Activated CD4-positive, alpha-beta T cell treated with anti-CD3 and anti-CD28 coated beads for 36 hours (primary cell): ENCODE measurements at regions not wholly inside any gene's neighbourhood (a gene's known extent, or its start where the extent isn't known, plus 50 kb on each side); places are given as distances from the start of the nearest gene placed in this dataset.

Experiments
- ATAC-seq: fragments of 200-7000 bp; cut with Tn5 transposase; one replicate; pipeline ENCODE4 v1.10.0; 2021; ENCODE audit warnings: mild to moderate bottlenecking, moderate library complexity
- CTCF ChIA-PET: fragments of 350-600 bp; sonication (Branson Sonifier 250); formaldehyde crosslinking; loops from one replicate; lab custom pipeline; 2021; ENCODE audit warnings: antibody characterized with exemption; lab: Charles Lee
- POLR2A ChIA-PET: fragments of 350-600 bp; sonication (Branson Sonifier 250); formaldehyde crosslinking; loops from one replicate; lab custom pipeline; 2021; ENCODE audit warnings: antibody characterized with exemption, inconsistent platforms; lab: Charles Lee
- DNase-seq: peaks from one replicate; pipeline ENCODE4 v3.0.0-alpha.2; 2020
- H3K27ac Mint-ChIP-seq: one replicate; pipeline ENCODE4 v1.8.0; 2021; ENCODE audit warnings: mixed read lengths
- H3K27me3 Mint-ChIP-seq: one replicate; pipeline ENCODE4 v1.8.0; 2021; ENCODE audit warnings: mixed read lengths
- H3K36me3 Mint-ChIP-seq: one replicate; pipeline ENCODE4 v1.8.0; 2021; ENCODE audit warnings: low read depth, mixed read lengths
- H3K4me1 Mint-ChIP-seq: one replicate; pipeline ENCODE4 v1.8.0; 2021; ENCODE audit warnings: mixed read lengths
- H3K4me3 Mint-ChIP-seq: one replicate; pipeline ENCODE4 v1.8.0; 2021; ENCODE audit warnings: mild to moderate bottlenecking, moderate library complexity, mixed read lengths
- H3K9me3 Mint-ChIP-seq: one replicate; pipeline ENCODE4 v1.8.0; 2021; ENCODE audit warnings: low read depth, mixed read lengths
- intact Hi-C, 2 experiments: fragments of 100-400 bp; cut with DNase I in 1 of 2; cut with micrococcal nuclease in 1 of 2; formaldehyde crosslinking; loops; one replicate each; pipeline versions ENCODE4 v1.14.2 to v1.15.1; 2022 to 2024; cut with DNase I, micrococcal nuclease

DNA sequence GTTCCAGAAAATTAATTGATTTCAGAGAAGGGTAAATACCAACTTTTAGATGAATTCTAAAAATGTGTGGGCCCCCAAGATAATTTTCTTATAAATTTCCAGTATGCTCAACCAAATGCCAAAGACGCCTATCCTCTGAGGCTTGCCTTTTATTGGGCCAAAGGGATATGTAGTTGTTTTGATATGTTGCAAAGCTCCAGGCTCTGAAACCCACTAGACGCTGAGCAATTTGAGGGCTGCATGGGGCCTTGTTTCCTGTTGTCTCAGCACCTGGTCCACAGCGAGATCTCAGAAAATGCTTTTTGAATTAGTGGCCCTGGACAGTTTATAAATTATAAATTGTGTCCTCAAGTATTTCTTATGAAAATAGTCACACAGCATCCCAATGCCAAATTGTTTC is 397.2 kb downstream of the SAMD5 start:
- CTCF ChIA-PET: no interaction called here
- H3K4me3 Mint-ChIP-seq: no peak overlapping the region
- intact Hi-C loops: no loop called here
- POLR2A ChIA-PET: no interaction called here
- H3K27ac Mint-ChIP-seq: no peak overlapping the region
- no peaks in the 10 kb centered on the region for H3K9me3 Mint-ChIP-seq
- H3K27me3 Mint-ChIP-seq: no peaks in the 10 kb centered on the region
- ATAC-seq (no peak), DNase-seq (no peak)
- no peaks in the 10 kb centered on the region for H3K4me1 Mint-ChIP-seq
- no peaks in the 10 kb centered on the region for H3K36me3 Mint-ChIP-seq

DNA sequence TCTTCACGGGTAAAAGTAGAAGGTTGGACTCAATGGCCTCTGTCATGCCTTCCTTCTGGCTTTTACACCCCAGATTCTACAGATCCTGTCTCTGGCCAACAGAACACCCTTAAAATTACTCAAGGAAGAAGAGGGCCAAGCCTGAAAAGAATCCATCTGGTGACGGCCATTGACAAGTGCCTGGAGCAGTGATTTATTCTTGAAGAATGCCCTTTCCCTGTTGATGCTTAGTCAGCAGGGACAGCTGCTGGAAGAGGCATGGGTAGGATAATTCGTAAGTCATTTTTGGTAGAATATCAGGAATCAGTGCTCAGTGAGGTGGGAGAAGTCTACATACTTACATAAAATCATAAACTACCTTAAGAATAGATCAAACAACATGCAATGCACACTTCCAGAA is 397.9 kb downstream of the SAMD5 start:
- no peaks in the 10 kb centered on the region for H3K9me3 Mint-ChIP-seq
- intact Hi-C loops: no loop called here
- ChIA-PET POLR2A (no interaction called here), CTCF (no interaction called here)
- no peak overlapping the region for H3K4me3 Mint-ChIP-seq
- H3K36me3 Mint-ChIP-seq: no peaks in the 10 kb centered on the region
- DNase-seq (no peak), ATAC-seq (no peak)
- H3K27ac Mint-ChIP-seq: no peak overlapping the region
- no peaks in the 10 kb centered on the region for H3K27me3 Mint-ChIP-seq
- H3K4me1 Mint-ChIP-seq: no peaks in the 10 kb centered on the region

DNA sequence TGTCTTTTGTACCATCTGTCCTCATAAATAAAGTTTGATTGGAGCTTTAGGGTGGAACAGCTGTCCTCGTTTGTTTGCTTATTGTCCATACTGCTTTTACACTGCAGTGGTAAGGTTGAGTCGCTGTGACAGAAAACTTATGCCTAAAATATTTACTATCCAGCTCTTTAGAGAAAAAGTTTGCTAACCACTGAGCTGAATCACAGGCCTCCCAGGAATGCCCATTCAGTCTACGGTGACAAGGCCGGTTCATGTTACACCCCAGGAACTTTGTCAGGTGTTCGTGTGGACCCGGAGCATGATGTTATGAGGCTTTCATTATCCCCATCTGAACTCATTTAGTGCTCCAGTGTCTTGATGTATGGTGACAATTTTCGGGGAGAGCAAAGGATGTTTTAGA is 401.1 kb downstream of the SAMD5 start:
- H3K9me3 Mint-ChIP-seq: no peaks in the 10 kb centered on the region
- H3K27me3 Mint-ChIP-seq: no peaks in the 10 kb centered on the region
- H3K4me1 Mint-ChIP-seq: no peaks in the 10 kb centered on the region
- no peak overlapping the region for H3K27ac Mint-ChIP-seq
- no peaks in the 10 kb centered on the region for H3K36me3 Mint-ChIP-seq
- no peak overlapping the region for H3K4me3 Mint-ChIP-seq
- POLR2A ChIA-PET: no interaction called here
- DNase-seq: no peak
- no peak for ATAC-seq
- intact Hi-C loops: no loop called here
- CTCF ChIA-PET: no interaction called here

DNA sequence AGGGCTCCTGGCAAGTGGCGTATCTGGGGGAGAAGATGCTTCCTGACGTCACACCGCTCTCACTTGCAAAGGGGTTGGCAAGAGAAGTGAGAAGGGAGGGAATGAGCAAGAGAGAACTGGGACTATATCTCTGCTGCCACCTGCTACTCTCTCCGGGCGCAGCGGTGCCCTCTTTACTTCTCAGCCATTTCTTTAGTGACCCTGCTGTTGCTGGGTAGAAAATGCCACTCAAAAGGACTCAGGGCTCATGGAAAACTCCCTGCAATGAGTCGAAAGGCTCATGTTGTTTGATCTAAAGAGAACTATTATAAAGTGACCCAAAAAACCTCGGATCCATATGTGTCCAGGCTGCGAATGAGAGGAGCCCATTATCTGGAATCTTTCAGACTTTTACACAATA is 401.8 kb downstream of the SAMD5 start:
- Mint-ChIP-seq H3K27ac (no peak overlapping the region), H3K4me1 (no peaks in the 10 kb centered on the region), H3K4me3 (no peak overlapping the region), H3K36me3 (no peaks in the 10 kb centered on the region), H3K27me3 (no peaks in the 10 kb centered on the region), H3K9me3 (no peaks in the 10 kb centered on the region)
- ATAC-seq: no peak
- intact Hi-C loops: no loop called here
- POLR2A ChIA-PET: no interaction called here
- no peak for DNase-seq
- CTCF ChIA-PET: no interaction called here

DNA sequence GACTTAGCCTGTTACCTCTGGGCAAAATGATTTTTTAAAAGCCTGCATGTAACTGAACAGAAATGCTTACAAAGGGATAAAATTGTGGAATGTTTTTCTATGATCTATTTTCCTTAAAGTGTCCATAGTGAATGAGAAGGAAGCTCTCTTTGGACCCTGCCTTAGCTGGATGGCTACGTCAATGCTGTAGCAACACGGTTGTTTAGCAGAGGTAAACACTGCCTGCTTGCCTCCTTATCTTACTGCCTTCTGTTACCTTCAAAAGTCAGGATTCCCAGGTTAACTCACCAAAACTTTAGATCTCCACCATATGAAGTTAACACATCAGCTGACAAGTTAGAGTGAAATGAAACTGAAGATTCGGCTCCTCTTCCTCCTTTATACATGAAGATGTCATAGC is 402.6 kb downstream of the SAMD5 start:
- no peaks in the 10 kb centered on the region for H3K27me3 Mint-ChIP-seq
- ChIA-PET POLR2A (no interaction called here), CTCF (no interaction called here)
- H3K27ac Mint-ChIP-seq: no peak overlapping the region
- DNase-seq: no peak
- no peak overlapping the region for H3K4me3 Mint-ChIP-seq
- H3K9me3 Mint-ChIP-seq: no peaks in the 10 kb centered on the region
- ATAC-seq: no peak
- H3K4me1 Mint-ChIP-seq: no peaks in the 10 kb centered on the region
- intact Hi-C loops: no loop called here
- H3K36me3 Mint-ChIP-seq: no peaks in the 10 kb centered on the region

DNA sequence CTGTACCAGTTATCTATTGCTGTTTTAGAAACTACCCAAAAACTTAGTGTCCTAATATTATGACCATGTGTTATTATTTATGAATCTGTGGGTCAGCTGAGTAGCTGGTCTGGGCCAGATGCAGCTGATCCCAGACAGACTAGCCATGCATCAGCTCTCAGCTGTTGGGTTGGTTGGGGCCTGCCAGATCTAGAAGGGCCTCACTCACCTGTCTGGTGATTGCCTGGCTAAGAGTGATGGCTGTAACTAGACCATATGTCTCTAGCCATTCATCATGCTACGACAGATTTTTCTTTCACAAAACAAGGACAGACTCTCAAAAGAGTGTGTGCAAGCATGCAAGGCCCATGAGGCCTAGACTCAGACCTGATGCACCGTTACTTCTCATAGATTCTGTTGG is 403.2 kb downstream of the SAMD5 start:
- ChIA-PET POLR2A (no interaction called here), CTCF (no interaction called here)
- no peak overlapping the region for H3K4me3 Mint-ChIP-seq
- no peak for DNase-seq
- no peaks in the 10 kb centered on the region for H3K9me3 Mint-ChIP-seq
- intact Hi-C loops: no loop called here
- no peaks in the 10 kb centered on the region for H3K36me3 Mint-ChIP-seq
- ATAC-seq: no peak
- no peaks in the 10 kb centered on the region for H3K4me1 Mint-ChIP-seq
- no peak overlapping the region for H3K27ac Mint-ChIP-seq
- H3K27me3 Mint-ChIP-seq: no peaks in the 10 kb centered on the region

DNA sequence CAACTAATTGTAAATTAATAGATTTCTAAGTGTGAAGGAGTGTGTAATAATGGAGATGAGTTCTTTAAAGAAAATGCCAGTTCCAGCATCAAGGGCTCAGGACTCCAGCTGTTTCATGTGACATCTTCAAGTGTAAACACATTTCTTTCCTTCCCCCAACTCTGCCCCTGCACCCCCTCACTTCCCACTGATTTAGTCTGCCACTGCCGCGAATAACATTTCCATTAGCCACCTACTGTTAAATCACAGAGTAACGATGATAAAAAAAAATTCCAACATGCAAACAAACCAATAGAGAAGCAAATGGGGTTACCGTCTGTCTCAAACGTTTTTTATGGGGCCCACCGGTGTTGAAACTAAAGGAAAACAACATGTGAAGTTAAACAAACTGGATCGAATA is 414.3 kb downstream of the SAMD5 start:
- Mint-ChIP-seq H3K4me1 (no peaks in the 10 kb centered on the region), H3K27me3 (no peaks in the 10 kb centered on the region), H3K4me3 (no peak overlapping the region), H3K36me3 (no peaks in the 10 kb centered on the region), H3K9me3 (peaks cover 6% of the 10 kb centered on the region), H3K27ac (no peak overlapping the region)
- ChIA-PET CTCF (no interaction called here), POLR2A (no interaction called here)
- DNase-seq (no peak), ATAC-seq (no peak)
- intact Hi-C loops: no loop called here

DNA sequence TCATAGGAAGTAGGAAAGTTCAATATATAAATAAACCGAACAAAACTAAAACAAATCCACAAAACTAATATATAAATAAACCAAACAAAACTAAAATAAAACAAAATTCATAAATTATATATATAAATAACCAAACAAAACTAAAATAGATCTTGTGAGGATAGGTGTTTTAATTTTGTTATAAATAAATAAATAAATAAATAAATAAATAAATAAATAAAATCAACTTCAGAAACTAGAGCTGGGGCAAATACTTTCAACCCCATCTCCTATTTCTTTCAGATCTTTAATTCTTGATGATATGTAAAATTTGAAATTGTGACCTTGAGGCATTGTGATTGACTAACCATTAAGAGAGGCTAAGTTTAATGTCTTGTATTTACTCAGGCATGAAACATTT is 416.1 kb downstream of the SAMD5 start:
- H3K4me3 Mint-ChIP-seq: no peak overlapping the region
- H3K4me1 Mint-ChIP-seq: no peaks in the 10 kb centered on the region

DNA sequence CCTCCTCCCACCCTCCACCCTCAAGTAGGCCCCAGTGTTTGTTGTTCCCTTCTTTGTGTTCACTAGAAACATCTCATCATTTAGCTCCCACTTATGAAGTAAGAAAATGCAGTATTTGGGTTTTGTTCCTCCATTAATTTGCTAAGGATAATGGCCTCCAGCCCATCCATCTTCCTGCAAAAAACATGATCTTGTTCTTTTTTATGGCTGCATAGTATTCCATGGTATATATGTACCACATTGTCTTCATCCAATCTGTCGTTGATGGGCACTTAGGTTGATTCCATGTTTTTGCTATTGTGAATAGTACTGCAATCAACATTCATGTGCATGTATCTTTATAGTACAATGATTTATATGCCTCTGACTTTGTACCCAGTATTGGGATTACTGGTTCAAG is 416.8 kb upstream of the SASH1 start:
- ATAC-seq (no peak), DNase-seq (no peak)
- intact Hi-C loops: no loop called here
- H3K4me1 Mint-ChIP-seq: no peaks in the 10 kb centered on the region
- no peaks in the 10 kb centered on the region for H3K36me3 Mint-ChIP-seq
- no peak overlapping the region for H3K27ac Mint-ChIP-seq
- H3K27me3 Mint-ChIP-seq: no peaks in the 10 kb centered on the region
- no peak overlapping the region for H3K4me3 Mint-ChIP-seq
- POLR2A ChIA-PET: no interaction called here
- CTCF ChIA-PET: no interaction called here
- H3K9me3 Mint-ChIP-seq: peaks cover 9% of the 10 kb centered on the region

More for the DNA sequence above, 416.1 kb downstream of the SAMD5 start:
- no peak for DNase-seq
- ChIA-PET CTCF (no interaction called here), POLR2A (no interaction called here)
- intact Hi-C loops: no loop called here
- ATAC-seq: no peak
- Mint-ChIP-seq H3K27ac (no peak overlapping the region), H3K27me3 (no peaks in the 10 kb centered on the region), H3K36me3 (no peaks in the 10 kb centered on the region), H3K9me3 (peaks cover 9% of the 10 kb centered on the region)

DNA sequence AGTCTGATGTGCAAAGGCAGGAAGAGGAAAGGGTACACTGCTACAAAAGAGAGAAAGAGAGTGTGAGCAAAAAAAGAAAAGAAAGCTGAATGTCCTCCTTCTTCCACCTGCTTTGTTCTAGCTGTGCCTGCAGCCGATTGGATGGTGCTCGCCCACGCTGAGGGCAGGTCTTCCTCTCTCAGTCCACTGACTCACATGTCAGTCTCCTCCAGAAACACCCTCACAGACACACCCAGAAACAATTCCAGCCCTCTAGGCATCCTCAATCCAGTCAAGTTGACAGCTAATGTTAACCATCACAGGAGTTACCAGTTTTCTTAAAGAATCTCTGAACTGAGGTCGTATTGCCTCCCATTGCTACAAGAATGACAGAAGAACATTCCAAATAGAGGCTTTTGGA is 411.9 kb upstream of the SASH1 start:
- POLR2A ChIA-PET: no interaction called here
- CTCF ChIA-PET: no interaction called here
- Mint-ChIP-seq H3K27me3 (no peaks in the 10 kb centered on the region), H3K27ac (no peak overlapping the region), H3K36me3 (no peaks in the 10 kb centered on the region), H3K4me3 (no peak overlapping the region), H3K4me1 (no peaks in the 10 kb centered on the region), H3K9me3 (peaks cover 9% of the 10 kb centered on the region)
- no peak for DNase-seq
- no peak for ATAC-seq
- intact Hi-C loops: no loop called here

DNA sequence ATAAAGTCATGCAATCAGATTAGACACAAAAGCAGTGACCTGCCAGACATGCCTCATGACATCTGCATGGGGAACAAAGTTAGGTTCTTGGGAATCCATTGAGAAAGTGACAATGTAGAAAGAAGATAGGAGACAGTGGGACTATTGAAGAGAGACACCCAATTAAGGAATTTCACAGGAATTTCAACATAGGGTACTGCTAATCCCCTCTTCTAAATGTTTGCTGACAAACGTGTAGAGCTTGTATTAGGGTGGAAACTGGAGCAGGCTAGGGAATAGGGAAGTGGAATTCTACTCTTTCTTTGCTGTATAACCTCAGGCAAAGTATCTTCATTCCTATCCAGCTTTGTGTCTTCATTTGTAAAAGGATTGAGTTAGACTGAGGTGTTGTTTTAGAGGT is 409.4 kb upstream of the SASH1 start:
- Mint-ChIP-seq H3K9me3 (peaks cover 6% of the 10 kb centered on the region), H3K27me3 (no peaks in the 10 kb centered on the region), H3K4me3 (no peak overlapping the region), H3K27ac (no peak overlapping the region), H3K36me3 (no peaks in the 10 kb centered on the region), H3K4me1 (no peaks in the 10 kb centered on the region)
- CTCF ChIA-PET: no interaction called here
- DNase-seq (no peak), ATAC-seq (no peak)
- intact Hi-C loops: no loop called here
- POLR2A ChIA-PET: no interaction called here

DNA sequence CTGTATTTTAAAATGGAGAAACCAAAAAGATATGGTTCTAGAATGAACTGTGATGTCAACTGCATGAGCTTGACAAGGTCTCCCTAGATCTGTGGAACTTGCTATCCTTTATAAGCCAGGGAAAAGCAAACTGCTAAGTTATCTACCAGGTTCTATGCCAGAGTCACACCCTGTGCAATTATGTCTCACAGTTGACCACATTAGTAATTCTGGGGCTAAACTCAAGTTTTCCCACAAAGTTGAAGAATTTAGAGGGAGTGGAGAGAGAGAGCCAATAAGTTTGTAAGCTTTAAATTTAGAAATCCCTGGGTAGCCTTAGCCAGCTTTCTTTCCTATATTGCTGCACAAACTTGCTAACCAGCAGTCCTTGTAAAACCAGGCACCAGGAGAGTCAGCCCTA is 407.0 kb upstream of the SASH1 start:
- POLR2A ChIA-PET: no interaction called here
- Mint-ChIP-seq H3K4me3 (no peak overlapping the region), H3K4me1 (no peaks in the 10 kb centered on the region), H3K27me3 (no peaks in the 10 kb centered on the region), H3K9me3 (no peaks in the 10 kb centered on the region), H3K36me3 (no peaks in the 10 kb centered on the region), H3K27ac (no peak overlapping the region)
- intact Hi-C loops: no loop called here
- DNase-seq (no peak), ATAC-seq (no peak)
- CTCF ChIA-PET: no interaction called here

DNA sequence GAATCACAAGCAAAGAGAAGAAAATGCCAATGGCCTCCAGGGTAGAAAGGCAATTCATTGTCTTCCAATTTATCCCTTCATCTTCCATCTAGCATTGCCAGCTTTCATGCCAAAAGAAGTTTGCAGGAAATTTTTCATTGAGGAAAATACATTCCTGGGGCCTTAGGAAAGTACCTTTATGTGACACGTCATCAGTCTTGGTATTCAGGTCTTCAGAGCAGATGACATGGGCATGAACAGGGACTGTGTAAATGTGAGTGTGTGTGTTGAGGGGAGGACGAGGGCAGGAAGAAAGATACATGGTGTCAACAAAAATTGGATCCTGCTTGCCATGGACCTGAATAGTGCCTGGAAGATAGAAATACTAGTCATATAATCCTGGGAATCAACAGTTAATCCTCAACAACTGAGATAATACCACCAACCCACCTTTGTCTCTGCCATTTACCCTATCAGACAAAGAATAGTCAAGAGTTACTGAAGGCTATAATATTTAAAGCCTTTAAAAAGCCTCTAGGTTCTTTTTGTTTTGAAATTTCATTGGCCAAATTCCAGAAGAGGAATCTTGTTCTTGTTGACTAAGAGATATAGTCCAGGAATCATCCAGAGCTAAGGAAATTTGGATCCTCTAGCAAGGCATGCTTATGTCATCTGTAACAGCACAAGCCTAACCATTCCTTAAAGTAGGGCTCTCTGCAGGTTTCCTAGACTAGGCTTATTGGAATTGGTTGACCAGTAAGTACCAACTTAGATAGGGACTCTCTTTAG is 405.8 kb upstream of the SASH1 start:
- Mint-ChIP-seq H3K9me3 (no peaks in the 10 kb centered on the region), H3K36me3 (no peaks in the 10 kb centered on the region), H3K27ac (no peak overlapping the region), H3K4me3 (no peak overlapping the region), H3K4me1 (no peaks in the 10 kb centered on the region), H3K27me3 (no peaks in the 10 kb centered on the region)
- ATAC-seq (no peak), DNase-seq (no peak)
- intact Hi-C loops: no loop called here
- ChIA-PET CTCF (no interaction called here), POLR2A (no interaction called here)
